Stimulated activated CD8-positive, alpha-beta memory T cell treated with anti-CD3 and anti-CD28 coated beads, Interleukin-15, amount 100 ng/mL, for 24 hours (primary cell): ENCODE measurements at regions not wholly inside any gene's neighbourhood (a gene's known extent, or its start where the extent isn't known, plus 50 kb on each side); places are given as distances from the start of the nearest gene placed in this dataset.
"Not testable (repeated sequence)": the region's sequence is repeated elsewhere in the genome, so short reads cannot be mapped to it uniquely, and the experiment has no call there.

Experiments used
- DNase-seq: peaks from one replicate; pipeline ENCODE4 v3.0.0-alpha.2; 2020; ENCODE audit warnings: low read depth

- DNase-seq: no peak
Measured at GRCh38 chr1:166616206-166616605, 223.1 kb upstream of the POGK start.

- DNase-seq: no peak
Measured at GRCh38 chr1:166626711-166627110, 212.6 kb upstream of the POGK start.

GRCh38 chr1:166627558-166627957 lies 211.7 kb upstream of the POGK start:
- no peak for DNase-seq

DNA sequence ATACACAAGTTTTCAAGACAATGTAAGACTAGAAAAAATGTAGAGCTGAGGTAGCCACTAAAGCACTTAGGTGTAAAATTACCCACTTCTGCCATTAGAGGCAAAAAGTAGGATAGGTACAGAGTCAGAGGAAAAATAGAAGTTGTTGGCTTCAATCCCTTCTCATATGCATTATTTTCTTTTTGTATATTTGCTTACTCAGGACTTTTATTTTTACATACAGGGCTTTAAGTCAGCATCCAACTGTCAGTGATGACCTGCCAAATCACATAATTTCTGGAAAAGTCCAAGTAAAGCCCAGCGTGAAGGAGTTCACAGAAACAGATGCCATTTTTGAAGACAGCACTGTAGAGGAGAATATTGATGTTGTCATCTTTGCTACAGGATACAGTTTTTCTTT lies 211.0 kb upstream of the POGK start:
- no peak for DNase-seq

- DNase-seq: no peak
Measured at GRCh38 chr1:166629946-166630345, 209.3 kb upstream of the POGK start.

DNA sequence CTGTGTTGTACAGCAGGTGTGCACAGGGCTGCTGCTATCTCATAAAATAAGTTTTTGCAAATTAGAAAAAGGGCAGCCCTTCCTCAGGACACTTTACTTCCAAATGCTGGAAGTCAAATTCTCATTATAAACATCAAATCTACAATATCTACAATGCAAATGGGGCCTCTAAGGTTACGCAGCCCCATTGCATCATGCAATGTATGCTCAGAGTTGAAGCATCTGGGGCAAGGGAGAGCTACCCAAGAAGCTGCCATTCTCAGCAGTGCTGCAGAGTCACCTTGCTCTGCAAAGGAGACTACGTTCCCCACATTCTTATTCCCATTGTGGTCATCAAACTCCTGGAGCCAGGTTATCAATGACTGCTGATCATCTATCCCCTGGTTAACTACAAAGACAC lies 208.9 kb upstream of the POGK start:
- no peak for DNase-seq

DNA sequence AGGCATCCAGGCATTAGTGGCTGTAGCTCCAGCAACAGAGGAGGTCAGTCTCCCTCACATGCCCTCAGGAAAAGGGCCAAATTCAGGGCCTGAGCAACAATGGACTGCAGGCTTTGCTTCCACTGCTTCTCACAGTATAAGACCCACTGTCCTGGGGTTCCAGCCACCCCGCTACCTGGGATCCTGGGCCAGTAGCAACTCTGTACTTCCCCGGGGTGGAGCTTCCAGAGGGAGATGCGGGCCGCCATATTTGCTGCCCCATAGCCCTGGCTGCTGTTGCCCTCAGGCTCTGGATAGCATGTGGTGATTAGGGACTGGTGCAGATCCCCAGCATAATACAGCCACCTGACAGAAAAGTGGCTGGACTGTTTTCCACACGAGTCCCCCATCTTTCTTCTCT lies 201.1 kb upstream of the POGK start:
- no peak for DNase-seq

GRCh38 chr1:166657228-166657627 lies 182.0 kb upstream of the POGK start:
- not testable (repeated sequence) for DNase-seq

DNA sequence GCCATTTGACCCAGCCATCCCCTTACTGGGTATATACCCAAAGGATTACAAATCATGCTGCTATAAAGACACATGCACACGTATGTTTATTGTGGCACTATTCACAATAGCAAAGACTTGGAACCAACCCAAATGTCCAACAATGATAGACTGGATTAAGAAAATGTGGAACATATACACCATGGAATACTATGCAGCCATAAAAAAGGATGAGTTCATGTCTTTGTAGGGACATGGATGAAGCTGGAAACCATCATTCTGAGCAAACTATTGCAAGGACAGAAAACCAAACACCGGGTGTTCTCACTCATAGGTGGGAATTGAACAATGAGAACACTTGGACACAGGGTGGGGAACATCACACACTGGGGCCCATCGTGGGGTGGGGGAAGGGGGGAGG lies 172.5 kb upstream of the POGK start:
- DNase-seq: not testable (repeated sequence)

DNA sequence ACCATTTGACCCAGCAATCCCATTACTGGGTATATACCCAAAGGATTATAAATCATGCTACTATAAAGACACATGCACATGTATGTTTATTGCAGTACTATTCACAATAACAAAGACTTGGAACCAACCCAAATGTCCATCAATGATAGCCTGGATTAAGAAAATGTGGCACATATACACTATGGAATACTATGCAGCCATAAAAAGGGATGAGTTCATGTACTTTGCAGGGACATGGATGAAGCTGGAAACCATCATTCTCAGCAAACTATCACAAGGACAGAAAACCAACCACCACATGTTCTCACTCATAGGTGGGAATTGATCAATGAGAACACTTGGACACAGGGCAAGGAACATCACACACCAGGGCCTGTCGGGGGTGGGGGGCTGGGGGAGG lies 171.7 kb upstream of the POGK start:
- not testable (repeated sequence) for DNase-seq

GRCh38 chr1:166671627-166672026 lies 167.6 kb upstream of the POGK start:
- DNase-seq: no peak

GRCh38 chr1:166673722-166674121 lies 165.6 kb upstream of the POGK start:
- DNase-seq: no peak

GRCh38 chr1:166675213-166675612 lies 164.1 kb upstream of the POGK start:
- DNase-seq: no peak

GRCh38 chr1:166676981-166677380 lies 162.3 kb upstream of the POGK start:
- no peak for DNase-seq

- DNase-seq: no peak
Measured at GRCh38 chr1:166679369-166679768, 159.9 kb upstream of the POGK start.

DNA sequence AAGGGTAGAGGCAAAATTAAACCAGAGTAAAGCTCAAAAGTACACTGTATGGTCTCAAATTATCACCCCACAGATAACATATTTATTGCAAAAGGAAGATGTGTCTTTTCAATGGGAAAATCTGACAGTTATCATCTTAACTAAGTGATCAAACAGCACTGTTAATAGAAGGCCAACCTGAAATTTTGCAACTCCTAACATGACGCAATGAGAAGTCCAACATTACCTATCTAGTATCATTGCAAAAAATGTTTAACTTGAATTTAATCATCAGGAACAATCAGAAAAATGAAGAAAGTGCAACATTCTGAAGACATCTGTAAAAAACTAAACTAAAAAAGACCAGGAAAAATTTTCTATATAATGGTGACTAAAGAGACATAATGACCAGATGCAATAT lies 156.7 kb upstream of the POGK start:
- no peak for DNase-seq

GRCh38 chr1:166684669-166685068 lies 154.6 kb upstream of the POGK start:
- DNase-seq: not testable (repeated sequence)

- no peak for DNase-seq
Measured at GRCh38 chr1:166685200-166685599, 154.1 kb upstream of the POGK start.

GRCh38 chr1:166685891-166686290 lies 153.4 kb upstream of the POGK start:
- DNase-seq: not testable (repeated sequence)

- DNase-seq: not testable (repeated sequence)
Measured at GRCh38 chr1:166690596-166690995, 148.7 kb upstream of the POGK start.

DNA sequence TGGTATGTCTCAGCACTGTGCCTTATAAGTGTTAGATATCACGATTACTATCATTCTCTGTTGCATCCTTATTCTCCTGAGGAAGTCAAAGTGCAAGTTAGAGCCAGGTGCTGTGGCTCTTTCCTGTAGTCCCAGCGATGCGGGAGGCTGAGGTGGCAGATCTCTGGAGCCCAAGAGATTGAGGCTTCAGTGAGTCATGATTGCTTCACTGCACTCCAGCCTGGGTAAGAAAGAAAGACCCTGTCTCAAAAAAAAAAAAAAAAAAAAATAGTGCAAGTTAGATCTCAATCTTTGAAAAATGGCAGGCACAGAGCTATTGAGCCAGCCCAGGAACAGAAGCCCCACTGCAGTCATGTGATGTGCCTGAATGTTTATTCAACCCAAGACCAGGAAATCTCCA lies 147.8 kb upstream of the POGK start:
- no peak for DNase-seq

- DNase-seq: no peak
Measured at GRCh38 chr1:166692346-166692745, 146.9 kb upstream of the POGK start.

DNA sequence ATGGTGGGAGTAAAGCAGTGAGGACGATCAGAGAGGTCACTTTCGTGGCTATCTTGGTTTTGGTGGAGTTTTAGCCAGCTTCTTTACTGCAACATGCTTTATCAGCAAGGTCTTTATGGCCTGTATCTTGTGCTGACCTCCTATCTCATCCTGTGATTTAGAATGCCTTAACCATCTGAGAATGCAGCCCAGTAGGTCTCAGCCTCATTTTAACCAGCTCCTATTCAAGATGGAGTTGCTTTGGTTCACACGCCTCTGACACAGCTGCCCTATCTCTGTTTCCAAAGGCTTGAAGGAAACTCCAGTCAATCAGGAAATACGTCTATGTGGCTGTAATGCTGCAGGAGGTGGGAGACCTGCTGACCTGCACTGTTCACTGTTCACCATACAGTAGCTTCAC lies 146.1 kb upstream of the POGK start:
- no peak for DNase-seq

- no peak for DNase-seq
Measured at GRCh38 chr1:166693673-166694297, 145.5 kb upstream of the POGK start.

DNA sequence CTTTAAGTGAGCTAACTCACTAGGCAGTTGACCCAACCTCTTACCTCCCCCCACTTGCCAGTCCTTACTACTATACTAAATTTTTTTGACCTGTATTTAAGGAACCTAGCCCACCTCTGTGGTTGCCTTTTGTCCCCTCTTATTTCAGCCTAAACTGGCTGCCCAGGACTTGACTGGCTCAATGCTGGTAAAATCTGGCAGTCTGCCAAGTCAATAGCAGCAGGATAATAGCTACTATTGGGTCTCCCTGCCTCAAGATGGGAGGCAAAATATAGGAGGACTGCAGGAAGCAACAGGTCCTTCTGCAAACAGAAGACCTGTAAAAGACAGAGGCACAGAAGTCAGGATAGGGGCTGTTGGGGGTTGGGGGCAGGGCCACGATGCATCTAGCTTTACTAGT lies 144.2 kb upstream of the POGK start:
- DNase-seq: no peak
